ENCODE measurements at regions not wholly inside any gene's neighbourhood (a gene's known extent, or its start where the extent isn't known, plus 50 kb on each side); places are given as distances from the start of the nearest gene placed in this dataset.

DNA sequence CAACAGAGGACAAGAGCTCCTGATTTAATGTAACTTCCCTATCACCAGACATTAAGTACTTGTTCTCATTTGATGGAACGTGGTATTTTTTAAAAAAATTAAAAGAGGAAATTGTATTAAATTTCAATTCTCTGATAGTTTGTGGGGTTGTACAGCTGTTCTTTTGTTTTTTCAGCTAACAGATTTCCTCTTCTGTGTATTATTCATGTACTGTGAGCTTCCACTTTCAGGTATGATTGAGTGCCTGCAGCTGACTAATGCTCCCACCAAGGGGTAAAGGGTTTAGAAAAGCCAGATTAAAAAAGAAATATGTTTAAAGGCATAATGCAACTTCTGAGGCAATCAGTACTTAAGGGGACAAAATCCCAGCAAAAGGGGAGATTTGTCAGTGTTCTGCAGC is 117.7 kb upstream of the ACTBL2 start:
- no peak overlapping the region for H3K4me3 ChIP-seq
- no peaks in the 10 kb centered on the region for H3K4me1 ChIP-seq
- H3K9me3 ChIP-seq, result no peaks in the 10 kb centered on the region
- intact Hi-C loops (cut with DNase I), result no loop called here
- DNase-seq, result no peak
- TF ChIP-seq, protein P1, sequence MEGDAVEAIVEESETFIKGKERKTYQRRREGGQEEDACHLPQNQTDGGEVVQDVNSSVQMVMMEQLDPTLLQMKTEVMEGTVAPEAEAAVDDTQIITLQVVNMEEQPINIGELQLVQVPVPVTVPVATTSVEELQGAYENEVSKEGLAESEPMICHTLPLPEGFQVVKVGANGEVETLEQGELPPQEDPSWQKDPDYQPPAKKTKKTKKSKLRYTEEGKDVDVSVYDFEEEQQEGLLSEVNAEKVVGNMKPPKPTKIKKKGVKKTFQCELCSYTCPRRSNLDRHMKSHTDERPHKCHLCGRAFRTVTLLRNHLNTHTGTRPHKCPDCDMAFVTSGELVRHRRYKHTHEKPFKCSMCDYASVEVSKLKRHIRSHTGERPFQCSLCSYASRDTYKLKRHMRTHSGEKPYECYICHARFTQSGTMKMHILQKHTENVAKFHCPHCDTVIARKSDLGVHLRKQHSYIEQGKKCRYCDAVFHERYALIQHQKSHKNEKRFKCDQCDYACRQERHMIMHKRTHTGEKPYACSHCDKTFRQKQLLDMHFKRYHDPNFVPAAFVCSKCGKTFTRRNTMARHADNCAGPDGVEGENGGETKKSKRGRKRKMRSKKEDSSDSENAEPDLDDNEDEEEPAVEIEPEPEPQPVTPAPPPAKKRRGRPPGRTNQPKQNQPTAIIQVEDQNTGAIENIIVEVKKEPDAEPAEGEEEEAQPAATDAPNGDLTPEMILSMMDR (IDR thresholded peaks at IDR 0.05), result no peak
- H3K27ac ChIP-seq, result no peak overlapping the region
- H3K36me3 ChIP-seq, result no peaks in the 10 kb centered on the region
- no peak for ATAC-seq
- no peaks in the 10 kb centered on the region for H3K27me3 ChIP-seq (ENCODE audit: low read depth)

DNA sequence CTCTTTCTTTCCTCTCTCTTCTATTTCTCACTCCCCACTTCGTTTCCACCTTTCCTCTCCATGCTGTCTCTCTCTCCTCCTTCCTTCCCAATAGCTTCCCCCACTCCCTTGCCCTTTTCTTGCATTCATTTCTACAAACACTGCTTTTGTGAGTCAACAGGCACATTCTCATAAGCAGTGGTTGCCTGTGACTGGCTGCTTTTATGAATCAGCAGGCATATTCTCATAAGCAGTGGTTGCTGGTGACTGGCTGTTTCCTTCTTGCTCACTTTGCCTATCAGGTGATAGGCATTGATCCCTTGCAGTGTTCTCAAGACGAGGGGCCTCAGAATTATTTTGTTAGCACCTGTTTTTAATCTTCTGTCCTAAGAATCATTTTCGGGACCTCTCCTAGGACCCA is 116.1 kb upstream of the ACTBL2 start:
- intact Hi-C loops (cut with DNase I), result no loop called here
- no peaks in the 10 kb centered on the region for H3K9me3 ChIP-seq
- DNase-seq, result no peak
- no peaks in the 10 kb centered on the region for H3K27me3 ChIP-seq (ENCODE audit: low read depth)
- H3K4me3 ChIP-seq, result no peak overlapping the region
- H3K4me1 ChIP-seq, result no peaks in the 10 kb centered on the region
- no peaks in the 10 kb centered on the region for H3K36me3 ChIP-seq
- ATAC-seq, result no peak
- TF ChIP-seq, protein P1 (IDR thresholded peaks at IDR 0.05), result no peak
- no peak overlapping the region for H3K27ac ChIP-seq

DNA sequence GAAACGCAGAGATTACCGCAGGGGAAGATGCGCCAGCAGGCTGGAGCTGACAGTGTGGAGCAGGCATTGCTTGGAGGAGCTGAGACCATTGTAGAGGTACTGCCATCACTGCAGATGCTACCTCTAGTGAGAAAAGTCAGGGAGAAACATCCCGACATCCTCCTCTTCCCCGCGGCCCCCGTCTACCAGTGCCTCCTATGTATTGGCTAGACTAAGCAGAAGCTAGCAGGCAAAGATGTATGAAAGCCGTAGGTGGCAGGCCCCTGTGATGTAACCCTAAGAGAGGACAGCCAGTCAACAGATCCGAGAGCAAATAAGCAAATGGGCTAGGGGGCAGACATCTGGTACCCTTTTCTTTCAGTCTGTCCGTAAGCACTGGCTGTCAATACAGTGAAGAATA is 115.5 kb upstream of the ACTBL2 start:
- Histone ChIP-seq H3K9me3 (no peaks in the 10 kb centered on the region), H3K36me3 (no peaks in the 10 kb centered on the region), H3K4me3 (no peak overlapping the region), H3K27me3 (ENCODE audit: low read depth) (no peaks in the 10 kb centered on the region), H3K4me1 (no peaks in the 10 kb centered on the region), H3K27ac (no peak overlapping the region)
- DNase-seq (no peak), ATAC-seq (no peak)
- TF ChIP-seq, protein P1 (IDR thresholded peaks at IDR 0.05), result no peak
- intact Hi-C loops (cut with DNase I), result no loop called here

DNA sequence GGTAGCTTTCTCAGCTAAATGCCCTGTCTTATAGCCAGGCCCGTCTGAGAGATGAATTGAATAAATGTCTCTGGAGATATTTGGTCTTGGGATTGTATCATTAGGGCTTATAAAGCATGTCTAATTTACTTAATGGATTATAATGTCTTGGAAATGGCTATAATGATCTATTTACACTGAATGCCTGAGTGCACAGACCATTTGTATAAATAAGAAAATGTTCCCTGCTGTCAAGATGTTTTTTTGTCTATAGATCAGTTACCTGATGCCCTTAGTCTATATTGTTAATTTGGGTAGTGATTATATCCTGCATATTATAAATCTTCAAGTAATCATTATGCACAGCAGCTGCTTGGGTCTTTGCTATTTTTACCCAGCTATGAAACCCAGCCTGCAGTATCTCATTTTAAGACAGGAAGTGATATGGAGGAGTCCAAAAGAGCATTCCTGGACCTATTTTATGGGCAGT is 112.9 kb upstream of the ACTBL2 start:
- no peak overlapping the region for H3K4me3 ChIP-seq
- H3K9me3 ChIP-seq, result no peaks in the 10 kb centered on the region
- no peak for DNase-seq
- H3K36me3 ChIP-seq, result no peaks in the 10 kb centered on the region
- no peaks in the 10 kb centered on the region for H3K4me1 ChIP-seq
- no peak for ATAC-seq
- no peak overlapping the region for H3K27ac ChIP-seq
- H3K27me3 ChIP-seq (ENCODE audit: low read depth), result no peaks in the 10 kb centered on the region
- intact Hi-C loops (cut with DNase I), result no loop called here
- TF ChIP-seq, protein P1 (IDR thresholded peaks at IDR 0.05), result no peak

DNA sequence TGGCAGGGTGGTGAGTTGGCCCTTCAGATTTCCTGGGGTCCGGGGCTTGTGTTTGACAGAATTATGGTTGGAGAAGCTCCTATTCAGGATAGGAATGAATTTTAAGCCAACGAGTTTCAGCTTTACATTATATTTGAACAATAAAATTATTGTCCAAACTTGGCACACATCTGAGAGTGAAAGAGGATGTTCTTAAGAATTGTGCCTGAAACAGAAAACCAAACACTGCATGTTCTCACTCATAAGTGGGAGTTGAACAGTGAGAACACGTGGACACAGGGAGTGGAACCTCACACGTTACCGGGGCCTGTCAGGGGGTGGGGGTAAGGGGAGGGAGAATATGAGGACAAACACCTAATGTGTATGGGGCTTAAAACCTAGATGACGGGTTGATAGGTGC is 111.8 kb upstream of the ACTBL2 start:
- Histone ChIP-seq H3K9me3 (no peaks in the 10 kb centered on the region), H3K4me1 (no peaks in the 10 kb centered on the region), H3K4me3 (no peak overlapping the region), H3K27me3 (ENCODE audit: low read depth) (no peaks in the 10 kb centered on the region), H3K27ac (no peak overlapping the region), H3K36me3 (no peaks in the 10 kb centered on the region)
- DNase-seq (no peak), ATAC-seq (no peak)
- intact Hi-C loops (cut with DNase I), result no loop called here
- TF ChIP-seq, protein P1 (IDR thresholded peaks at IDR 0.05), result no peak

DNA sequence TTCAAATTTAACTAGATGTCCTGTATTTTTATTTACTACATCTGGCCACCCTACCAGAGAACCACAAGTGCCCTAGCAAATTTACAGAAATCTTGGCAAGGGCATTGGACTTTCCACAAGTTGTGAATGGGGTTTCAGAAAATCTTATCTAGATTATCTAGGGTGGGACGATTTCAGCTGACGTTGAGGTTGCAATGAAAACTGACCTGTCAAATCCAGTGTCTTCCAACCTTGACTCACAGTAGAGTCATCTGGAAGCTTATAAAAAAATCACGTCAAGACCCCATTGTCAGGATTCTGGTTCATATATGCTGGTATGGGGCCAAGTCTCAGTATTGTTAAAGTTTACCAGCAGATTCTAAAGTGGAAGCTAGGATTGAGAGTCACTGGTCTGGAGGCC is 109.6 kb upstream of the ACTBL2 start:
- no peaks in the 10 kb centered on the region for H3K36me3 ChIP-seq
- no peak for ATAC-seq

More for the DNA sequence above, 109.6 kb upstream of the ACTBL2 start:
- H3K27ac ChIP-seq, result no peak overlapping the region
- TF ChIP-seq, protein P1 (IDR thresholded peaks at IDR 0.05), result no peak
- no peak overlapping the region for H3K4me3 ChIP-seq
- no peak for DNase-seq
- no peaks in the 10 kb centered on the region for H3K9me3 ChIP-seq
- H3K27me3 ChIP-seq (ENCODE audit: low read depth), result no peaks in the 10 kb centered on the region
- intact Hi-C loops (cut with DNase I), result no loop called here
- no peaks in the 10 kb centered on the region for H3K4me1 ChIP-seq

Measured in lower lobe of right lung (tissue), 2 donors.